Pancreas (tissue), 10 donors: ENCODE measurements at regions not wholly inside any gene's neighbourhood (a gene's known extent, or its start where the extent isn't known, plus 50 kb on each side); places are given as distances from the start of the nearest gene placed in this dataset.
A peak's percentile ranks its signal among the peaks of the same experiment; 100 is the strongest.
"Not testable (repeated sequence)": the region's sequence is repeated elsewhere in the genome, so short reads cannot be mapped to it uniquely, and the experiment has no call there.

Experiments
- ATAC-seq, 4 donors: fragments of 200-7000 bp; cut with Tn5 transposase; one replicate each; pipeline versions ENCODE4 v1.8.0 to v1.9.1; 2020; ENCODE audit warnings: mild to moderate bottlenecking in 4 of 4, moderate library complexity in 4 of 4
- DNase-seq, 6 donors: peaks; one replicate each; pipeline ENCODE4 v3.0.0-alpha.2; 2020
- FAIRE-seq: peaks from 2 replicates; lab custom pipeline; 2012; peaks lifted over from hg19 to GRCh38; lab: Jason Lieb, UNC
- H3K27ac ChIP-seq, 4 donors: fragments of 200-600 bp; sonication (generic); 1 replicate in 3 of 4; 2 replicates in 1 of 4; pipeline versions ENCODE4 v1.5.0 to v1.8.0; 2020
- H3K27me3 ChIP-seq, 4 donors: fragments of 200-600 bp; one replicate each; pipeline ENCODE4 v1.8.0; 2021
- H3K36me3 ChIP-seq, 3 donors: fragments of 200-600 bp; sonication (generic) in 1 of 3; one replicate each; pipeline versions ENCODE4 v1.5.0 to v1.8.0; 2020 to 2021
- H3K4me1 ChIP-seq, 3 donors: fragments of 200-600 bp; one replicate each; pipeline ENCODE4 v1.8.0; 2021
- H3K4me3 ChIP-seq, 4 donors: fragments of 200-600 bp; sonication (generic) in 2 of 4; one replicate each; pipeline versions ENCODE4 v1.5.0 to v1.8.0; 2020 to 2021
- H3K9me3 ChIP-seq, 4 donors: fragments of 200-600 bp; one replicate each; pipeline ENCODE4 v1.8.0; 2021
- CTCF ChIP-seq, 4 donors: fragments of 200-600 bp; sonication (generic) in 3 of 4; IDR thresholded peaks; one replicate each; pipeline versions ENCODE4 v1.5.0 to v1.8.0; 2021; ENCODE audit warnings: antibody characterized with exemption in 4 of 4
- WGBS, 2 donors: extraction: QIAGEN DNeasy Blood & Tissue Kit; methylation state at CpG; one replicate each; pipeline ENCODE4 v1.1.7; 2013; 5-methylcytosine and 5-hydroxymethylcytosine counted together
- intact Hi-C, 3 donors: fragments of 100-400 bp; cut with DNase I; formaldehyde crosslinking; loops; one replicate each; pipeline versions ENCODE4 v1.11.1 to v1.14.2; 2022
- donor health status: healthy with polysubstance abuse.
- donor health status: DM: no; HTN: no; CAD: no; lungs with moderate emphysema.
- donor health status: DM: no; HTN: no; CAD: no.
- donor health status: control.
- donor health status: control.
- donor health status: Bipolar disorder and iron deficiency.
- donor health status: DM: yes; HTN: yes; CAD: no.
- donor health status: DM: no; HTN: no; CAD: no.
- donor health status: DM: no; HTN: no; CAD: no.
- donor health status: DM: yes; HTN: yes; CAD: no.

GRCh38 chr2:154960802-154961583, 262.5 kb downstream of the KCNJ3 start:
- intact Hi-C loops, result no loop called here
- ATAC-seq (no peak), DNase-seq (no peak), FAIRE-seq (no peak)
- WGBS, 2 donors, result 45 to 51% methylated on average over 3 of the region's 3 CpGs
- Histone ChIP-seq H3K27ac (no peak overlapping the region), H3K36me3 (no peaks in the 10 kb centered on the region), H3K9me3 (no peaks in the 10 kb centered on the region), H3K27me3 (no peaks in the 10 kb centered on the region), H3K4me3 (no peak overlapping the region), H3K4me1 (no peaks in the 10 kb centered on the region)
- no peak for TF ChIP-seq CTCF (IDR thresholded peaks at IDR 0.05)

- DNase-seq (no peak), FAIRE-seq (no peak), ATAC-seq (no peak)
- H3K4me1 ChIP-seq, result no peaks in the 10 kb centered on the region
- H3K27ac ChIP-seq, result no peak overlapping the region
- H3K27me3 ChIP-seq, result no peaks in the 10 kb centered on the region
- no peak overlapping the region for H3K4me3 ChIP-seq
- WGBS, 2 donors, result 54 to 56% methylated on average over 4 of the region's 4 CpGs
- TF ChIP-seq CTCF (IDR thresholded peaks at IDR 0.05), result no peak
- intact Hi-C loops, result no loop called here
- H3K36me3 ChIP-seq, result no peaks in the 10 kb centered on the region
- no peaks in the 10 kb centered on the region for H3K9me3 ChIP-seq
Measured at GRCh38 chr2:154952346-154952980, 254.0 kb downstream of the KCNJ3 start.

- FAIRE-seq, H3K9me3 ChIP-seq, intact Hi-C loops, ATAC-seq, H3K27ac ChIP-seq, H3K4me3 ChIP-seq, H3K4me1 ChIP-seq, H3K27me3 ChIP-seq, H3K36me3 ChIP-seq: not testable (repeated sequence)
- peak in 1 of 6 donors; percentile 22 for DNase-seq
- WGBS, 2 donors, result 87 to 90% methylated on average over 16 of the region's 16 CpGs
Measured at GRCh38 chr2:154947416-154947815, 248.9 kb downstream of the KCNJ3 start.

- H3K36me3 ChIP-seq, result no peaks in the 10 kb centered on the region
- no peaks in the 10 kb centered on the region for H3K27me3 ChIP-seq
- ATAC-seq (no peak), FAIRE-seq (no peak), DNase-seq (no peak)
- no peak overlapping the region for H3K4me3 ChIP-seq
- H3K4me1 ChIP-seq, result no peaks in the 10 kb centered on the region
- intact Hi-C loops, result no loop called here
- 91 to 97% methylated on average over 1 of the region's 1 CpG for WGBS, 2 donors
- H3K9me3 ChIP-seq, result no peaks in the 10 kb centered on the region
- no peak for TF ChIP-seq CTCF (IDR thresholded peaks at IDR 0.05)
- no peak overlapping the region for H3K27ac ChIP-seq
Measured at GRCh38 chr2:154945984-154946383, 247.5 kb downstream of the KCNJ3 start.

GRCh38 chr2:154941379-154941778, 242.9 kb downstream of the KCNJ3 start:
- no peak overlapping the region for H3K4me3 ChIP-seq
- no peak for FAIRE-seq
- no peaks in the 10 kb centered on the region for H3K9me3 ChIP-seq
- DNase-seq, result no peak
- H3K4me1 ChIP-seq, result no peaks in the 10 kb centered on the region
- no peaks in the 10 kb centered on the region for H3K36me3 ChIP-seq
- TF ChIP-seq CTCF (IDR thresholded peaks at IDR 0.05), result no peak
- intact Hi-C loops, result no loop called here
- H3K27ac ChIP-seq, result no peak overlapping the region
- no peaks in the 10 kb centered on the region for H3K27me3 ChIP-seq
- ATAC-seq, result no peak
